ENCODE measurements at regions not wholly inside any gene's neighbourhood (a gene's known extent, or its start where the extent isn't known, plus 50 kb on each side); places are given as distances from the start of the nearest gene placed in this dataset.

DNA sequence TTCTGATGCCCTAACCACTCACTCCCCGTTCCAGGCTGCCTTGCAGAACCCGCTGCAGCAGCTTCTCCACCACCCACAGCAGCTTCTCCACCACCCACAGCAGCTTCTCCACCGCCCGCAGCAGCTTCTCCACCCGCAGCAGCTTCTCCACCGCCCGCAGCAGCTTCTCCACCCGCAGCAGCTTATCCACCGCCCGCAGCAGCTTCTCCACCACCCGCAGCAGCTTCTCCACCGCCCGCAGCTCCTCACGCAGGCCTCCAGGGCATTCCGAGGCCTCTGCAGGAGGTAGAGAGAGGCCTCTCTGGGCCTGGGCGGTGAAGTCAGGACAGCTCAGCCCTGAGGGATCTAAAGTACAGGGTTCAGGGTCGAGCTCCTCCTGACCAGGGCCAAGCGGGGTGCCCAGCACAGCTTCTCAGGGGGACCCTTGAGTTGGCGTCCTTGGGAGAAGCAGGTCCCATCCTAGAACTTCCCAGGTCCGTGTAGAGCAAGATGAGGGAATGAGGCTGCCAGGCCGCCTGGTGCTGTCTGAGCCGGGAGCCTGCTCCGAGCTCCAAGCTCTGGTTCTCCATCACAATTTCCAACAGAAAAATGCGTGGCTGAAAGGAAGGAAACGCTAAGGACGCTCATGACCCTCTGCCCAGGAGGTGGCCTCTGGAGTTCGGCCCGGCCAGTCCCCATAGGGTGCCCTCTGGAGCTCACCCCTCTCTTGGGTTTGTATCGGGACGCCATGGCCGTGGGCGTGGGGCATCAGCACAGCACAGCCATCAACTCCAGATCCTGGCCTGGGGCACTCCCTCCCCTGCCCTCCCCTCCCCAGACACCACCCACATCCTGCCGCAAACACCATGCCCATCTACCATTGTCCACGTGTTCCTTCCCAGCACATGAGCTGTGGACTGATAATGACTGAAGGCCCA, 528.6 kb downstream of the BRD1 start:
- FAIRE-seq (no peak), DNase-seq (ENCODE audit: low read depth) (no peak)
- Histone ChIP-seq H3K4me3 (ENCODE audit: low read depth, low read length) (no peak overlapping the region), H3K36me3 (ENCODE audit: control insufficient read depth, insufficient read depth, low read length) (no peaks in the 10 kb centered on the region), H3K27me3 (ENCODE audit: control insufficient read depth, insufficient read depth, low read length) (no peaks in the 10 kb centered on the region)
- TF ChIP-seq, protein P1, sequence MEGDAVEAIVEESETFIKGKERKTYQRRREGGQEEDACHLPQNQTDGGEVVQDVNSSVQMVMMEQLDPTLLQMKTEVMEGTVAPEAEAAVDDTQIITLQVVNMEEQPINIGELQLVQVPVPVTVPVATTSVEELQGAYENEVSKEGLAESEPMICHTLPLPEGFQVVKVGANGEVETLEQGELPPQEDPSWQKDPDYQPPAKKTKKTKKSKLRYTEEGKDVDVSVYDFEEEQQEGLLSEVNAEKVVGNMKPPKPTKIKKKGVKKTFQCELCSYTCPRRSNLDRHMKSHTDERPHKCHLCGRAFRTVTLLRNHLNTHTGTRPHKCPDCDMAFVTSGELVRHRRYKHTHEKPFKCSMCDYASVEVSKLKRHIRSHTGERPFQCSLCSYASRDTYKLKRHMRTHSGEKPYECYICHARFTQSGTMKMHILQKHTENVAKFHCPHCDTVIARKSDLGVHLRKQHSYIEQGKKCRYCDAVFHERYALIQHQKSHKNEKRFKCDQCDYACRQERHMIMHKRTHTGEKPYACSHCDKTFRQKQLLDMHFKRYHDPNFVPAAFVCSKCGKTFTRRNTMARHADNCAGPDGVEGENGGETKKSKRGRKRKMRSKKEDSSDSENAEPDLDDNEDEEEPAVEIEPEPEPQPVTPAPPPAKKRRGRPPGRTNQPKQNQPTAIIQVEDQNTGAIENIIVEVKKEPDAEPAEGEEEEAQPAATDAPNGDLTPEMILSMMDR (IDR thresholded peaks at IDR 0.05; ENCODE audit: insufficient read depth, low read length, severe bottlenecking), result no peak

DNA sequence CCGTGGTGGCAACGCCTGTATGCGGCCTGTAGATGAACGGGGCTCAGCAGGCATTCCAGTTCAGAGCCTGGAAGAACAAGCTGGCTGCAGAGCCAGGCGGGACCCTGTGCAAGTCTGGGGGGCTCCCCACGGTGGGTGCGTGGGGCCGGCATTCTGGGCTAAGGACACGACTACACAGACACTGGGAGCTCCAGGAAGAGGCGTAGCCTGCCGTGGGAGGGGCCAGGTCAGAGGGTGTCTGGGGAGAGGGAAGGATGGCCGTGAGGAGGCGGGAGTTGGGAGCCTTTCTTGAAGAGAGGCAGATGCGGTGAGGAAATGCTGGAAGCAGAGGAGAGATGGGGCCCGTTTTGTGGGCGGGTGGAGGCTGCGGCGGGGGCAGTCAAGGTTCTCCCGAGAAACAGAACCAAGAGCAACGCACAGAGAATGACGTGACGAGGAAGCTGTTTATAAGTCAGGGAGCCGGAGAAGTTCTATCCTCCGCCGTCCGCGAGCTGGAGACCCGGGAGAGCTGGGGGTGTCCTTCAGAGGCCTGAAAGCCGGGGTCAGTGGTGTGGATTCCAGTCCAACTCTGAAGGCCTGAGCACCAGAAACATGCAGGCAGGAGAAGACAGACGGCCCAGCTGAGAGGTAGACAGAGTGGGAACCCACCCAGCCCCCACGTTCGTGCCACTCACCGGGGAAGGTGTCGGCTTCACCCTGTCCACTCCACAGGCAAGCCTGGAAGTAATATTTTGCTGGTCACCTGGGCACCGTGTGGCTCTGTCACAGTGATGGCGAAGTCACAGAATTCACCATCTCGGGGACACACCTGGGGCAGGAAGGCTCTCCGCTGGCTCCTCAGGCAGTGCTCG, 529.6 kb downstream of the BRD1 start:
- no peak overlapping the region for H3K4me3 ChIP-seq (ENCODE audit: low read depth, low read length)
- H3K36me3 ChIP-seq (ENCODE audit: control insufficient read depth, insufficient read depth, low read length), result no peaks in the 10 kb centered on the region
- FAIRE-seq (no peak), DNase-seq (ENCODE audit: low read depth) (no peak)
- TF ChIP-seq, protein P1 (IDR thresholded peaks at IDR 0.05; ENCODE audit: insufficient read depth, low read length, severe bottlenecking), result no peak
- H3K27me3 ChIP-seq (ENCODE audit: control insufficient read depth, insufficient read depth, low read length), result no peaks in the 10 kb centered on the region

DNA sequence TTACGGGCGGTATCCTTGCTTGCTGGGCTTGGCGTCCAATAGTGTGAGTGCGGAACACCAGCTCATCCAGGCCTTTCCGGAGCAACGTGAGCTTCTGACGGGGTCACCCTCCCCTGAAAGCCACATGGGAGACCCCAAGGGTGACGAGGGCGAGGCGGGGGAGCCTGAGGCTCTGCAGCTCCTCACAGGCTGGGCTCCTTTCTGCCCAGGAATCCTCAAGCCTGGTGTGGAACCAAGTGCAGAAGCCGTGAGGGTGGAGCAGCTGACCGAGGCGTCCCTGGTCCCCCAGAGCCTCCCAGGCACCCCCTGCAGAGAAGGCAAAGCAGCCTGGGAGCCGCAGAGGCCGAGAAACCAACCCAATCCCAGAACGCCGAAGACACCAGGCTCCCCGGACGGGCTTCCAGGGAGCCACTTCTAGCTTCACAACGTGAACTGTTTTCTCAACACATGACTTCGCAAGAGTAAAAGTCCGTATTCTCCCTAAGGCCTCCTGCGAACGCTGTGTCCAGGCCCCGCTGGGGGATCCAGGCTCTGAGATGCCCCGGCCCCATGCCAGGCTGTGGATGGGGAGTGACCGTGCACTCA, 530.3 kb downstream of the BRD1 start:
- Histone ChIP-seq H3K27me3 (ENCODE audit: control insufficient read depth, insufficient read depth, low read length) (no peaks in the 10 kb centered on the region), H3K36me3 (ENCODE audit: control insufficient read depth, insufficient read depth, low read length) (no peaks in the 10 kb centered on the region), H3K4me3 (ENCODE audit: low read depth, low read length) (no peak overlapping the region)
- TF ChIP-seq, protein P1 (IDR thresholded peaks at IDR 0.05; ENCODE audit: insufficient read depth, low read length, severe bottlenecking), result no peak
- FAIRE-seq (no peak), DNase-seq (ENCODE audit: low read depth) (no peak)

DNA sequence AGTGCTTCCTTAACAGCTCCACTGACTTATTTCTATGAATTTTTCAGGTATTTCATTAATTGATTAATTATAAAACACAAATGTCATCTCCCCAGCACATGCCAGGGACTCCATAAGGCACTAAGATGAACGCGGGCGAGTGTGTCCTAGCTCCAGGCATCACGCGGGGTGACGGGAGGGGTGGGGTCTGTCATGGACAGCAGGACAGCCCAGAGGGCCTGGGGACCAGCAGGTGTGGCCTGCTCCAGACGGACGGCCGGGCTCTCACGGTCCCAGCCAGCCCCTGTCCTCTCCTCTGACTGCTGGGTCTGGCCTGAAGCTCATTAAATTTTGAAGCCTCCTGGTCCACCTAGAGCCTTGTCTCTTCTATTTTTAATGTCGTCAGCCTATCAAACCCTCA, 531.1 kb downstream of the BRD1 start:
- no peaks in the 10 kb centered on the region for H3K36me3 ChIP-seq (ENCODE audit: control insufficient read depth, insufficient read depth, low read length)
- DNase-seq (ENCODE audit: low read depth), result no peak
- no peak overlapping the region for H3K4me3 ChIP-seq (ENCODE audit: low read depth, low read length)
- H3K27me3 ChIP-seq (ENCODE audit: control insufficient read depth, insufficient read depth, low read length), result no peaks in the 10 kb centered on the region
- TF ChIP-seq, protein P1 (IDR thresholded peaks at IDR 0.05; ENCODE audit: insufficient read depth, low read length, severe bottlenecking), result no peak
- FAIRE-seq, result no peak

DNA sequence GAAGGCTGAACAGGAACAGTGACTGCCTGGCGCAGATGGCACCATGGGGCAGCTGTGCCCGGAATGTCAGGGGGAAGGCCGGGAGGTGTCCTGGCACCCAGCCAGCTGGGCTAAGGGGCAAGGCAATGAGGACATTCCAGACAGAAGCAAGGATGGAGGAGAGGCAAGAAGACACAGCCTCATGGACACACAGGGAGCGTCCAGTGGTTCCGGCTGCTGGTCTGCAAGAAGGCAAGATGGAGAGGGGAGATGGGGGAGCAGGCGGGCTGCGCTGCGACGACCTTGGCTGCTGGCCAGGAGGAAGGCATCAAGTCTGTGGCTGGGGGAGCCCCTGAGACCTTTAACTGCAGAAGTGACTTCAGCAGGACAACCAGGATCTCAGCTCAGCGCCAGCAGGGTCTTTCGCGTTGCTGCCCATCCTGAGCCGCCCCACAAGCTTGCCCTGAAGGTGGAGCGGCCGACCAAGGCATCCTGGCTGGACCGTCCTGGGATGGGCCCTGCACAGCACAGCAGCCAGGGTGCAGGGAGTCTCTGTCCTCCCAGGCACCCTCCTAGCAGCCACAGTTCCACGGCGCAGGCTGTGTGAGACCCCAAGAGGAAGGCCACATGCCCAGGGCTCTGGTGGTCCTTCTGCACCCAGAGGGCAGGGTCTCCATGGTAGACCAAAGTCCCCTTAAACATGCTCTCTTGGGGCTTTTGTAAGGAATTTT, 531.7 kb downstream of the BRD1 start:
- H3K4me3 ChIP-seq (ENCODE audit: low read depth, low read length), result no peak overlapping the region
- TF ChIP-seq, protein P1 (IDR thresholded peaks at IDR 0.05; ENCODE audit: insufficient read depth, low read length, severe bottlenecking), result no peak
- FAIRE-seq (no peak), DNase-seq (ENCODE audit: low read depth) (no peak)
- no peaks in the 10 kb centered on the region for H3K27me3 ChIP-seq (ENCODE audit: control insufficient read depth, insufficient read depth, low read length)
- H3K36me3 ChIP-seq (ENCODE audit: control insufficient read depth, insufficient read depth, low read length), result no peaks in the 10 kb centered on the region

Data from bronchial epithelial cell (primary cell).